WTC11 (cell line): ENCODE measurements at regions not wholly inside any gene's neighbourhood (a gene's known extent, or its start where the extent isn't known, plus 50 kb on each side); places are given as distances from the start of the nearest gene placed in this dataset.

ENCODE experiments used
- ATF1 ChIP-seq: sonication (generic); formaldehyde crosslinking; IDR thresholded peaks from 2 replicates; pipeline ENCODE4 v1.8.1; 2023; ENCODE audit warnings: mild to moderate bottlenecking, moderate library complexity, missing genetic modification reagents
- ELF4 ChIP-seq: sonication (generic); formaldehyde crosslinking; IDR thresholded peaks from 2 replicates; pipeline ENCODE4 v1.8.1; 2022; ENCODE audit warnings: low read depth, mild to moderate bottlenecking, moderate library complexity, missing genetic modification reagents
- NFE2L1 ChIP-seq: sonication (generic); formaldehyde crosslinking; IDR thresholded peaks from 2 replicates; pipeline ENCODE4 v1.8.1; 2023; ENCODE audit warnings: missing genetic modification reagents
- NR3C1 ChIP-seq: sonication (generic); formaldehyde crosslinking; conservative IDR thresholded peaks from 2 replicates; pipeline ENCODE4 v1.8.1; 2023; ENCODE audit warnings: low read depth, mild to moderate bottlenecking, missing genetic modification reagents
- TF ChIP-seq, protein P1 (sequence below): sonication (generic); formaldehyde crosslinking; IDR thresholded peaks from 2 replicates; pipeline ENCODE4 v1.8.0; 2022; ENCODE audit warnings: mild to moderate bottlenecking, missing genetic modification reagents
- TF ChIP-seq, protein P2 (sequence below): sonication (generic); formaldehyde crosslinking; IDR thresholded peaks from 2 replicates; pipeline ENCODE4 v1.8.1; 2022; ENCODE audit warnings: low read depth, missing genetic modification reagents, borderline replicate concordance
- TF ChIP-seq, protein P3 (sequence below): fragments of 200-600 bp; IDR thresholded peaks from 2 replicates; pipeline ENCODE4 v1.8.0; 2022; ENCODE audit warnings: antibody characterized with exemption
- TF ChIP-seq, protein P4 (sequence below): sonication (generic); formaldehyde crosslinking; IDR thresholded peaks from 2 replicates; pipeline ENCODE4 v1.8.0; 2022; ENCODE audit warnings: mild to moderate bottlenecking, missing genetic modification reagents
- TF ChIP-seq, protein P5 (sequence below): sonication (generic); formaldehyde crosslinking; conservative IDR thresholded peaks from 2 replicates; pipeline ENCODE4 v1.8.1; 2022; ENCODE audit warnings: mild to moderate bottlenecking, missing genetic modification reagents
- TF ChIP-seq, protein P6 (sequence below): sonication (generic); formaldehyde crosslinking; IDR thresholded peaks from 2 replicates; pipeline ENCODE4 v1.8.1; 2023; ENCODE audit warnings: mild to moderate bottlenecking, missing genetic modification reagents, moderate library complexity

DNA sequence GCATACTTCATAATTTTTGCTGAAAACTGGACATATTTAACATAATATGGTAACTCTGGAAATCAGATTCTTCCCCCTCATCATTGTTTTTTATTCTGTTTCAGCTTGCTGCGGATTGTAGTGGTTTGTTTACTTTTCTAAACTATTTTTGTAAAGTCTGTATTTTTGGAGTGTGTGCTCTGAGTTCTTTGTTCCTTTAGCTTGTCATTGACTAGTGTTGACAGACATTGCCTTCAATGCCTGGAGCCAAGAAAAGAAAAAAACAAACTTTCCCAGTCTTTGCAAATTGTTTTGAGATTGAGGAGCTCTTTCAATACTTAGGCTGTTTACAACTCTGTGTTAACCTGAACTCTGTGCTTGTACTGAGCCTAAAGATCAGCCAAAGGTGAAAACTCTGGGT, 137.3 kb upstream of the CEP126 start:
- TF ChIP-seq, protein P1, sequence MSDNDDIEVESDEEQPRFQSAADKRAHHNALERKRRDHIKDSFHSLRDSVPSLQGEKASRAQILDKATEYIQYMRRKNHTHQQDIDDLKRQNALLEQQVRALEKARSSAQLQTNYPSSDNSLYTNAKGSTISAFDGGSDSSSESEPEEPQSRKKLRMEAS (CRISPR knock-in tag), result no peak
- TF ChIP-seq, protein P2, sequence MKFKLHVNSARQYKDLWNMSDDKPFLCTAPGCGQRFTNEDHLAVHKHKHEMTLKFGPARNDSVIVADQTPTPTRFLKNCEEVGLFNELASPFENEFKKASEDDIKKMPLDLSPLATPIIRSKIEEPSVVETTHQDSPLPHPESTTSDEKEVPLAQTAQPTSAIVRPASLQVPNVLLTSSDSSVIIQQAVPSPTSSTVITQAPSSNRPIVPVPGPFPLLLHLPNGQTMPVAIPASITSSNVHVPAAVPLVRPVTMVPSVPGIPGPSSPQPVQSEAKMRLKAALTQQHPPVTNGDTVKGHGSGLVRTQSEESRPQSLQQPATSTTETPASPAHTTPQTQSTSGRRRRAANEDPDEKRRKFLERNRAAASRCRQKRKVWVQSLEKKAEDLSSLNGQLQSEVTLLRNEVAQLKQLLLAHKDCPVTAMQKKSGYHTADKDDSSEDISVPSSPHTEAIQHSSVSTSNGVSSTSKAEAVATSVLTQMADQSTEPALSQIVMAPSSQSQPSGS (CRISPR knock-in tag), result no peak
- TF ChIP-seq, protein P3, sequence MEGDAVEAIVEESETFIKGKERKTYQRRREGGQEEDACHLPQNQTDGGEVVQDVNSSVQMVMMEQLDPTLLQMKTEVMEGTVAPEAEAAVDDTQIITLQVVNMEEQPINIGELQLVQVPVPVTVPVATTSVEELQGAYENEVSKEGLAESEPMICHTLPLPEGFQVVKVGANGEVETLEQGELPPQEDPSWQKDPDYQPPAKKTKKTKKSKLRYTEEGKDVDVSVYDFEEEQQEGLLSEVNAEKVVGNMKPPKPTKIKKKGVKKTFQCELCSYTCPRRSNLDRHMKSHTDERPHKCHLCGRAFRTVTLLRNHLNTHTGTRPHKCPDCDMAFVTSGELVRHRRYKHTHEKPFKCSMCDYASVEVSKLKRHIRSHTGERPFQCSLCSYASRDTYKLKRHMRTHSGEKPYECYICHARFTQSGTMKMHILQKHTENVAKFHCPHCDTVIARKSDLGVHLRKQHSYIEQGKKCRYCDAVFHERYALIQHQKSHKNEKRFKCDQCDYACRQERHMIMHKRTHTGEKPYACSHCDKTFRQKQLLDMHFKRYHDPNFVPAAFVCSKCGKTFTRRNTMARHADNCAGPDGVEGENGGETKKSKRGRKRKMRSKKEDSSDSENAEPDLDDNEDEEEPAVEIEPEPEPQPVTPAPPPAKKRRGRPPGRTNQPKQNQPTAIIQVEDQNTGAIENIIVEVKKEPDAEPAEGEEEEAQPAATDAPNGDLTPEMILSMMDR, result no peak
- TF ChIP-seq NFE2L1 (CRISPR knock-in tag) (no peak), NR3C1 (CRISPR knock-in tag) (no peak), ELF4 (CRISPR knock-in tag) (no peak), ATF1 (CRISPR knock-in tag) (no peak)
- TF ChIP-seq, protein P4, sequence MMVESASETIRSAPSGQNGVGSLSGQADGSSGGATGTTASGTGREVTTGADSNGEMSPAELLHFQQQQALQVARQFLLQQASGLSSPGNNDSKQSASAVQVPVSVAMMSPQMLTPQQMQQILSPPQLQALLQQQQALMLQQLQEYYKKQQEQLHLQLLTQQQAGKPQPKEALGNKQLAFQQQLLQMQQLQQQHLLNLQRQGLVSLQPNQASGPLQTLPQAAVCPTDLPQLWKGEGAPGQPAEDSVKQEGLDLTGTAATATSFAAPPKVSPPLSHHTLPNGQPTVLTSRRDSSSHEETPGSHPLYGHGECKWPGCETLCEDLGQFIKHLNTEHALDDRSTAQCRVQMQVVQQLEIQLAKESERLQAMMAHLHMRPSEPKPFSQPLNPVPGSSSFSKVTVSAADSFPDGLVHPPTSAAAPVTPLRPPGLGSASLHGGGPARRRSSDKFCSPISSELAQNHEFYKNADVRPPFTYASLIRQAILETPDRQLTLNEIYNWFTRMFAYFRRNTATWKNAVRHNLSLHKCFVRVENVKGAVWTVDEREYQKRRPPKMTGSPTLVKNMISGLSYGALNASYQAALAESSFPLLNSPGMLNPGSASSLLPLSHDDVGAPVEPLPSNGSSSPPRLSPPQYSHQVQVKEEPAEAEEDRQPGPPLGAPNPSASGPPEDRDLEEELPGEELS (CRISPR knock-in tag), result no peak
- TF ChIP-seq, protein P5, sequence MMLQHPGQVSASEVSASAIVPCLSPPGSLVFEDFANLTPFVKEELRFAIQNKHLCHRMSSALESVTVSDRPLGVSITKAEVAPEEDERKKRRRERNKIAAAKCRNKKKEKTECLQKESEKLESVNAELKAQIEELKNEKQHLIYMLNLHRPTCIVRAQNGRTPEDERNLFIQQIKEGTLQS (CRISPR knock-in tag), result no peak
- TF ChIP-seq, protein P6, sequence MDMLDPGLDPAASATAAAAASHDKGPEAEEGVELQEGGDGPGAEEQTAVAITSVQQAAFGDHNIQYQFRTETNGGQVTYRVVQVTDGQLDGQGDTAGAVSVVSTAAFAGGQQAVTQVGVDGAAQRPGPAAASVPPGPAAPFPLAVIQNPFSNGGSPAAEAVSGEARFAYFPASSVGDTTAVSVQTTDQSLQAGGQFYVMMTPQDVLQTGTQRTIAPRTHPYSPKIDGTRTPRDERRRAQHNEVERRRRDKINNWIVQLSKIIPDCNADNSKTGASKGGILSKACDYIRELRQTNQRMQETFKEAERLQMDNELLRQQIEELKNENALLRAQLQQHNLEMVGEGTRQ (CRISPR knock-in tag), result no peak
